LoVo (cell line): ENCODE measurements at regions not wholly inside any gene's neighbourhood (a gene's known extent, or its start where the extent isn't known, plus 50 kb on each side); places are given as distances from the start of the nearest gene placed in this dataset.
"Not testable (repeated sequence)": the region's sequence is repeated elsewhere in the genome, so short reads cannot be mapped to it uniquely, and the experiment has no call there.

Experiments used
- DNase-seq: peaks from one replicate; pipeline ENCODE4 v3.0.0-alpha.2; 2016; ENCODE audit warnings: low spot score

GRCh38 chr3:195970873-195971272, 62.5 kb upstream of the TNK2 start:
- not testable (repeated sequence) for DNase-seq

GRCh38 chr3:195969838-195970776, 61.8 kb upstream of the TNK2 start:
- DNase-seq = not testable (repeated sequence)

- DNase-seq = not testable (repeated sequence)
Observed at GRCh38 chr3:195969341-195969740, 61.0 kb upstream of the TNK2 start.

- DNase-seq = not testable (repeated sequence)
Observed at GRCh38 chr3:195968104-195968503, 59.8 kb upstream of the TNK2 start.

GRCh38 chr3:195967387-195967720, 59.0 kb upstream of the TNK2 start:
- DNase-seq = not testable (repeated sequence)

- not testable (repeated sequence) for DNase-seq
Observed at GRCh38 chr3:195966563-195967386, 58.4 kb upstream of the TNK2 start.

GRCh38 chr3:195965217-195965616, 56.9 kb upstream of the TNK2 start:
- not testable (repeated sequence) for DNase-seq

GRCh38 chr3:195964318-195965107, 56.2 kb upstream of the TNK2 start:
- not testable (repeated sequence) for DNase-seq

- DNase-seq = not testable (repeated sequence)
Observed at GRCh38 chr3:195962222-195962621, 53.9 kb upstream of the TNK2 start.

- DNase-seq = not testable (repeated sequence)
Observed at GRCh38 chr3:195960971-195961775, 52.8 kb upstream of the TNK2 start.

- DNase-seq = not testable (repeated sequence)
Observed at GRCh38 chr3:195960164-195960563, 51.8 kb upstream of the TNK2 start.

- not testable (repeated sequence) for DNase-seq
Observed at GRCh38 chr3:195959367-195960157, 51.2 kb upstream of the TNK2 start.

GRCh38 chr3:195958736-195959135, 50.4 kb upstream of the TNK2 start:
- DNase-seq = not testable (repeated sequence)
